IMR-90 (cell line): ENCODE measurements at regions not wholly inside any gene's neighbourhood (a gene's known extent, or its start where the extent isn't known, plus 50 kb on each side); places are given as distances from the start of the nearest gene placed in this dataset.

Experiments
- CTCF ChIP-seq: conservative IDR thresholded peaks from 2 replicates; pipeline ENCODE4 v1.5.1; 2012; ENCODE audit warnings: mild to moderate bottlenecking, low read depth, low read length, improper control_type of control experiment
- MAFK ChIP-seq: IDR thresholded peaks from 2 replicates; pipeline ENCODE4 v1.6.1; 2012; ENCODE audit warnings: low read depth, low read length, improper control_type of control experiment
- POLR2A ChIP-seq: IDR thresholded peaks from 2 replicates; pipeline ENCODE4 v1.6.1; 2012; ENCODE audit warnings: mild to moderate bottlenecking, low read depth, low read length

- TF ChIP-seq CTCF = no peak
- no peak for TF ChIP-seq POLR2A
- TF ChIP-seq MAFK = no peak
Observed at GRCh38 chr3:5297895-5298294, 110.4 kb downstream of the EDEM1 start.
